Heart right ventricle (tissue), 16 donors: ENCODE measurements at regions not wholly inside any gene's neighbourhood (a gene's known extent, or its start where the extent isn't known, plus 50 kb on each side); places are given as distances from the start of the nearest gene placed in this dataset.
A peak's percentile ranks its signal among the peaks of the same experiment; 100 is the strongest.

Experiments
- ATAC-seq, 8 donors: fragments of 200-7000 bp; cut with Tn5 transposase; one replicate each; pipeline ENCODE4 v1.9.1; 2020; ENCODE audit warnings: mild to moderate bottlenecking in 8 of 8, moderate library complexity in 8 of 8, moderate number of reproducible peaks in 1 of 8
- DNase-seq, 2 donors: peaks; one replicate each; pipeline ENCODE4 v3.0.0-alpha.2; 2020
- H3K27ac ChIP-seq, 10 donors: fragments of 200-600 bp; sonication (generic) in 2 of 10; one replicate each; pipeline versions ENCODE4 v1.5.0 to v1.8.0; 2020 to 2022; ENCODE audit warnings: mild to moderate bottlenecking in 3 of 10
- H3K27me3 ChIP-seq, 7 donors: fragments of 200-600 bp; one replicate each; pipeline ENCODE4 v1.8.0; 2021 to 2022; ENCODE audit warnings: mild to moderate bottlenecking in 2 of 7
- H3K36me3 ChIP-seq, 9 donors: fragments of 200-600 bp; sonication (generic) in 1 of 9; one replicate each; pipeline versions ENCODE4 v1.5.0 to v1.8.0; 2020 to 2022; ENCODE audit warnings: mild to moderate bottlenecking in 2 of 9
- H3K4me1 ChIP-seq, 9 donors: fragments of 200-600 bp; sonication (generic) in 1 of 9; one replicate each; pipeline versions ENCODE4 v1.5.0 to v1.8.0; 2020 to 2022; ENCODE audit warnings: mild to moderate bottlenecking in 4 of 9
- H3K4me3 ChIP-seq, 10 donors: fragments of 200-600 bp; sonication (generic) in 2 of 10; one replicate each; pipeline versions ENCODE4 v1.5.0 to v1.8.0; 2020 to 2022; ENCODE audit warnings: mild to moderate bottlenecking in 7 of 10, moderate library complexity in 2 of 10
- H3K9me3 ChIP-seq, 11 donors: fragments of 200-600 bp in 10 of 11; sonication (generic) in 2 of 11; one replicate each; pipeline versions ENCODE4 v1.5.0 to v1.8.0; 2013 to 2022; ENCODE audit warnings: mild to moderate bottlenecking in 2 of 11, control low read depth in 1 of 11, moderate library complexity in 1 of 11
- CTCF ChIP-seq, 9 donors: fragments of 200-600 bp; sonication (generic) in 2 of 9; IDR thresholded peaks; one replicate each; pipeline versions ENCODE4 v1.5.0 to v1.8.0; 2021 to 2022; ENCODE audit warnings: antibody characterized with exemption in 9 of 9, mild to moderate bottlenecking in 5 of 9, moderate library complexity in 1 of 9
- WGBS, 2 donors: extraction: QIAGEN DNeasy Blood & Tissue Kit; methylation state at CpG; one replicate each; pipeline ENCODE4 v1.1.7; 2013; ENCODE audit warnings: inconsistent platforms in 1 of 2; 5-methylcytosine and 5-hydroxymethylcytosine counted together
- intact Hi-C, 10 donors: fragments of 100-400 bp; cut with DNase I; formaldehyde crosslinking; loops; one replicate each; pipeline versions ENCODE4 v1.11.1 to v1.14.2; 2022
- donor health status: Arrhythmogenic right ventricular cardiomyopathy.
- donor health status: ischemic (EF 13 %, LVEDD 7.1; RV severe dilation, severe dysfunction).
- donor health status: healthy with polysubstance abuse.
- donor health status: DM: no; HTN: yes; CAD: no.
- donor health status: DM: no; HTN: no; CAD: no.
- donor health status: ischemic (EF 25% LVEDD 6.9; RV normal size, moderate dysfunction).
- donor health status: ischemic (EF 25% LVEDD 5.7; RV mildly dilated, moderate dysfunction).
- donor health status: healthy.
- donor health status: DM: yes; HTN: yes; CAD: no.
- donor health status: Ischemic cardiomyopathy.
- donor health status: ischemic (EF 35%, LVEDD 5.7; RV mildly dilated, moderate dysfunction).
- donor health status: nonischemic (EF 11% LVEDD 7.7; RV severe dilation, severe dysfunction).
- donor health status: DM: yes; HTN: yes; CAD: no.
- donor health status: PGD.
- donor health status: ischemic (EF 29% LVEDD 5.4; RV normal size, mild dysfunction).
- donor health status: nonischemic (EF 23%, LVEDD 6.1; RV moderate dilation, normal function).

DNA sequence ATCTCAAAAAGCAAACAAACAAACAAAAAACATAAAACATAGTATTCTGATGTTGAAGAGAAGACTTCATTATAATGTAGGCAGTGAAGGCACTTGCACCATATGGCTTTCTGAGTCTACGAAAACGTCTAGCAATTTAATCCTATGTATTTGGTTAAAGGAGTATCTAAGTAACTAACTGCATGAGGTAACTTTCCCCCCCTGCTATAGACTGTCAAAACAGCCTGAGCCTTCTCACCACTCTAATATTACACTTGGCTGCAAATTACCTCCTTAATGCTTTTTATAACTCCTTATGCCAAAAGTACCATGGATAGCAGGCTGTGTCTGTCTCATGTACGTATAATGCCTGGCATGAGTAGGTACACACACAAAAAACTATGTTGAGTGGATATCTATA lies 607.6 kb upstream of the FLRT2 start:
- Histone ChIP-seq H3K4me1 (peaks cover 0 to 7% (median 0%) of the 10 kb centered on the region in 9 donors), H3K27ac (no peak overlapping the region), H3K4me3 (no peak overlapping the region), H3K27me3 (no peaks in the 10 kb centered on the region), H3K36me3 (no peaks in the 10 kb centered on the region), H3K9me3 (no peaks in the 10 kb centered on the region)
- TF ChIP-seq CTCF (IDR thresholded peaks at IDR 0.05): no peak
- DNase-seq (no peak), ATAC-seq (no peak)
- intact Hi-C loops: no loop called here
- WGBS, 2 donors: 84% methylated on average over 3 of the region's 3 CpGs

DNA sequence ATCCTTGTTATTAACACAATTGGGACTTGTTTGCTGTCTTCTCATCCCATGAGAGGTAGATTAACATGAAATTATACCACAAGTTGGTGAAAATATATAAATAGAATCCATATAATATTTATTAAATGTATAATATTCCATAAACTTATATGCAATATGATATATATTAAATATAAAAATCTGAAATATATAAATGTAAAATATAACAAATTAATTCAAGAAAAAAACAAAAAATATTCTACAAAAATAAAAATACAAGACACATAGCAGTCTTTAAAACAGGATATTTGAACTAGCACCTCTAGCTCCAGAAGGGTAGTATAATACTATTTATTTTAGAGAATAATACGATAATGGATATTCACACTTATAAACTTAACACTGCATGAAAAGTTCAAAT lies 603.3 kb upstream of the FLRT2 start:
- no peaks in the 10 kb centered on the region for H3K9me3 ChIP-seq
- intact Hi-C loops: no loop called here
- ATAC-seq (no peak), DNase-seq (no peak)
- no peaks in the 10 kb centered on the region for H3K27me3 ChIP-seq
- peaks cover 0 to 15% (median 0%) of the 10 kb centered on the region in 9 donors for H3K4me1 ChIP-seq
- H3K27ac ChIP-seq: peak overlapping the region in 1 of 10 donors; percentile 2
- WGBS, 2 donors: 93 to 96% methylated on average over 1 of the region's 1 CpG
- no peaks in the 10 kb centered on the region for H3K36me3 ChIP-seq
- TF ChIP-seq CTCF (IDR thresholded peaks at IDR 0.05): no peak
- H3K4me3 ChIP-seq: no peak overlapping the region

DNA sequence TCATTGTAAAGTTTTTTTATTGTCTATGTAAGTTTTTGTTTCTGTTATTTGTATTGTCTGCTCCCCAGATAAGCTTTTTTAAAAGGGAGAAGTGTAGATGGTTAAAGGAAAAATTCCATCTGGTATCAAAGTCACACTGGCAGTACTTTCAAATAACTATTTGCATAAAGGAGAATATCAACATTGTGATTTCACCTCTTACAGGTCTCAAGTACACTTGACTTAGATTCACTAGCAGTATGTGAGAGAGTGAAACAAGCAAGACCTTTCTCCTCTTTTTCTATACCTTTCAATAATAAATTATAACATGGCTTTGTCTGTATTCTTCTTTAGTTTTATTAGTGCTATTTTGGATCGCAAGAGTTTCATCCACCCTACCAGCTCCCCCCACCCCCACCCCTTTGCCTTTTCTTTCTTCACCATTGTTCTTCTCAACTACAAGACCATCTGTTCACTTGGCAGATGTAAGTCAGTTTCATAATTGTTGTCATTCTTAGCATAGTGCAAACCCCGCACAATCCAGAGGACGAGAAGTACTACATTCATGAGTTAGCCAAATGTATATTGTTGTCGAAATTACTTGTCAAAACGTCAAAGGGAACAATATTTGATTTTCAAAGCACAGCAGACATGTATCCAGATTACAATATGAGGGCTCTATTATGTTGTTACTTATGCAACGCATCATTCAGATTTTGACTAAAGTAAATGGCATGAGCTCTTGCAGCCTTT lies 602.7 kb upstream of the FLRT2 start:
- H3K4me3 ChIP-seq: no peak overlapping the region
- intact Hi-C loops: no loop called here
- no peaks in the 10 kb centered on the region for H3K27me3 ChIP-seq
- H3K36me3 ChIP-seq: no peaks in the 10 kb centered on the region
- WGBS, 2 donors: 16 to 22% methylated on average over 6 of the region's 6 CpGs
- peaks cover 0 to 15% (median 0%) of the 10 kb centered on the region in 9 donors for H3K4me1 ChIP-seq
- DNase-seq (no peak), ATAC-seq (peak in 4 of 8 donors; percentile 35 to 65 (median 61))
- TF ChIP-seq CTCF (IDR thresholded peaks at IDR 0.05): no peak
- H3K9me3 ChIP-seq: no peaks in the 10 kb centered on the region
- H3K27ac ChIP-seq: peak overlapping the region in 1 of 10 donors; percentile 2

DNA sequence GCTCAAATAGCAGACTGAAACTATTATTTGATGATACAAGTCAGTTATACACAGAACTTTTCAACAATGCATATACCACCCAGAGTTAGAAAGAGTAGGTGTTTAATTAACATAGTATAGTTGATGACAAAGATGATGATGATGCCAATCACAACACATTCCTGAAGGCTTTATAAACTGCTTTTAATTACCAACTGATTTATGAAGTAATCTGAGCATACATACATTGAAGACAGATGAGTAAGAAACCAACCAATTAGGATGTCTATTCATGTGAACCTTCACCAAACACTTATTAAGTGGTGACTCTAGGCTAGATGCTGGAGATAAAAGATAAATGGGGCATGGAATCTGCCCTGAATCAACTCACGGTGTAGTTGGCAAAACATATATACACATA lies 600.9 kb upstream of the FLRT2 start:
- Histone ChIP-seq H3K27ac (no peak overlapping the region), H3K9me3 (no peaks in the 10 kb centered on the region), H3K4me3 (no peak overlapping the region), H3K27me3 (no peaks in the 10 kb centered on the region), H3K36me3 (no peaks in the 10 kb centered on the region), H3K4me1 (peaks cover 0 to 15% (median 0%) of the 10 kb centered on the region in 9 donors)
- TF ChIP-seq CTCF (IDR thresholded peaks at IDR 0.05): no peak
- DNase-seq (no peak), ATAC-seq (no peak)
- intact Hi-C loops: no loop called here
- WGBS, 2 donors: 92 to 97% methylated on average over 1 of the region's 1 CpG
